Endometrium (tissue), 2 donors: ENCODE measurements at regions not wholly inside any gene's neighbourhood (a gene's known extent, or its start where the extent isn't known, plus 50 kb on each side); places are given as distances from the start of the nearest gene placed in this dataset.
A peak's percentile ranks its signal among the peaks of the same experiment; 100 is the strongest.
"Not testable (repeated sequence)": the region's sequence is repeated elsewhere in the genome, so short reads cannot be mapped to it uniquely, and the experiment has no call there.

Source experiments
- FAIRE-seq: peaks from 2 replicates; lab custom pipeline; 2012; peaks lifted over from hg19 to GRCh38; lab: Jason Lieb, UNC
- donor health status: control.
- donor health status: control.

- FAIRE-seq = no peak
These were observed 74.1 kb upstream of the CHD2 start for GRCh38 chr15:92825985-92826384.

- FAIRE-seq = not testable (repeated sequence)
These were observed 72.1 kb upstream of the CHD2 start for GRCh38 chr15:92827991-92828390.

- no peak for FAIRE-seq
These were observed 70.2 kb upstream of the CHD2 start for GRCh38 chr15:92829875-92830274.

- no peak for FAIRE-seq
These were observed 68.8 kb upstream of the CHD2 start for GRCh38 chr15:92831336-92831654.

- peak; percentile 21 for FAIRE-seq
These were observed 68.3 kb upstream of the CHD2 start for GRCh38 chr15:92831655-92832328.

- FAIRE-seq = no peak
These were observed 67.1 kb upstream of the CHD2 start for GRCh38 chr15:92833106-92833433.

- no peak for FAIRE-seq
These were observed 66.4 kb upstream of the CHD2 start for GRCh38 chr15:92833493-92834271.

- FAIRE-seq = no peak
These were observed 60.4 kb upstream of the CHD2 start for GRCh38 chr15:92839696-92840095.

GRCh38 chr15:92840149-92840548, 60.0 kb upstream of the CHD2 start:
- no peak for FAIRE-seq

GRCh38 chr15:92843326-92843725, 56.8 kb upstream of the CHD2 start:
- FAIRE-seq = no peak

GRCh38 chr15:92843814-92844213, 56.3 kb upstream of the CHD2 start:
- no peak for FAIRE-seq

GRCh38 chr15:92845126-92845508, 55.0 kb upstream of the CHD2 start:
- FAIRE-seq = no peak

- FAIRE-seq = no peak
These were observed 53.4 kb upstream of the CHD2 start for GRCh38 chr15:92846741-92847140.

GRCh38 chr15:92847841-92848240, 52.3 kb upstream of the CHD2 start:
- no peak for FAIRE-seq

GRCh38 chr15:92848464-92848851, 51.7 kb upstream of the CHD2 start:
- no peak for FAIRE-seq

GRCh38 chr15:92848852-92849598, 51.1 kb upstream of the CHD2 start:
- no peak for FAIRE-seq

- FAIRE-seq = not testable (repeated sequence)
These were observed 49.9 kb upstream of the CHD2 start for GRCh38 chr15:92850218-92850617.
